SU-DHL-6 (cell line): ENCODE measurements at regions not wholly inside any gene's neighbourhood (a gene's known extent, or its start where the extent isn't known, plus 50 kb on each side); places are given as distances from the start of the nearest gene placed in this dataset.

Source experiments
- H2AFZ ChIP-seq: fragments of 200-600 bp; sonication (generic); 2 replicates; pipeline ENCODE4 v1.6.1; 2014; ENCODE audit warnings: low read depth, mild to moderate bottlenecking, moderate library complexity, mixed read lengths, antibody characterized with exemption, low read length; ENCODE audit not compliant: severe bottlenecking
- H3F3A ChIP-seq: fragments of 200-600 bp; shearing (Covaris generic); 2 replicates; pipeline ENCODE4 v1.6.0; 2016; ENCODE audit warnings: antibody characterized with exemption, mild to moderate bottlenecking; ENCODE audit not compliant: insufficient read depth
- H3K27ac ChIP-seq: fragments of 200-600 bp; sonication (generic); 2 replicates; pipeline ENCODE4 v1.5.1; 2016; ENCODE audit warnings: low read depth, mild to moderate bottlenecking, low read length, moderate library complexity, mixed read lengths
- H3K27me3 ChIP-seq: fragments of 200-600 bp; sonication (generic), shearing (Covaris generic); 2 replicates; pipeline ENCODE4 v1.6.0; 2014; ENCODE audit warnings: mild to moderate bottlenecking, low read length
- H3K36me3 ChIP-seq: fragments of 200-600 bp; sonication (generic); 2 replicates; pipeline ENCODE4 v1.6.1; 2014; ENCODE audit warnings: mild to moderate bottlenecking, low read length, mixed read lengths
- H3K4me2 ChIP-seq: fragments of 300-600, 200-600 bp; shearing (Covaris generic), sonication (generic); 2 replicates; pipeline ENCODE4 v1.6.0; 2014; ENCODE audit warnings: low read length, low read depth, mild to moderate bottlenecking; ENCODE audit not compliant: poor library complexity, severe bottlenecking
- H3K4me3 ChIP-seq: fragments of 200-600 bp; sonication (generic); 2 replicates; pipeline ENCODE4 v1.5.1; 2014; ENCODE audit warnings: antibody characterized with exemption, low read length, mild to moderate bottlenecking, mixed read lengths; ENCODE audit not compliant: insufficient read depth, poor library complexity, severe bottlenecking
- H3K79me2 ChIP-seq: fragments of 200-600 bp; sonication (generic); 2 replicates; pipeline ENCODE4 v1.6.1; 2014; ENCODE audit warnings: mild to moderate bottlenecking, low read length, moderate library complexity; ENCODE audit not compliant: insufficient read depth
- H3K9ac ChIP-seq: fragments of 200-600 bp; sonication (generic); 2 replicates; pipeline ENCODE4 v1.7.0; 2014; ENCODE audit warnings: mild to moderate bottlenecking, low read length
- H3K9me2 ChIP-seq: fragments of 200-600 bp; sonication (generic); replicated peaks from 2 replicates; pipeline ENCODE4 v1.6.1; 2014; ENCODE audit warnings: low read length; ENCODE audit not compliant: insufficient read depth
- H3K9me3 ChIP-seq: fragments of 200-600 bp; sonication (generic); 2 replicates; pipeline ENCODE4 v1.6.1; 2014; ENCODE audit warnings: low read length, mixed read lengths; ENCODE audit not compliant: insufficient read depth
- H4K20me1 ChIP-seq: fragments of 200-600 bp; sonication (generic); 2 replicates; pipeline ENCODE4 v1.6.1; 2014; ENCODE audit warnings: low read depth, mild to moderate bottlenecking, antibody characterized with exemption, low read length, moderate library complexity, mixed read lengths
- CTCF ChIP-seq: fragments of 200-600 bp; sonication (generic); IDR thresholded peaks from one replicate; pipeline ENCODE4 v1.5.1; 2017; ENCODE audit warnings: antibody characterized with exemption, mild to moderate bottlenecking, low read length, moderate library complexity; ENCODE audit not compliant: insufficient read depth, poor library complexity, severe bottlenecking
- EZH2phosphoT487 ChIP-seq: fragments of 200-600 bp; sonication (generic), shearing (Covaris generic); conservative IDR thresholded peaks from 2 replicates; pipeline ENCODE4 v1.6.1; 2018; ENCODE audit warnings: mild to moderate bottlenecking, antibody characterized with exemption, low read length, moderate library complexity, mixed read lengths

GRCh38 chr7:45975367-45975766 is 54.3 kb upstream of the IGFBP3 start:
- TF ChIP-seq CTCF (no peak), EZH2phosphoT487 (no peak)
- Histone ChIP-seq H3K27me3 (no peaks in the 10 kb centered on the region), H3K36me3 (no peaks in the 10 kb centered on the region), H3K9me2 (no peaks in the 10 kb centered on the region), H3K27ac (no peak overlapping the region), H4K20me1 (no peaks in the 10 kb centered on the region), H3K9me3 (no peaks in the 10 kb centered on the region), H2AFZ (no peak overlapping the region), H3K4me2 (no peak overlapping the region), H3K4me3 (no peak overlapping the region), H3K79me2 (no peaks in the 10 kb centered on the region), H3K9ac (no peak overlapping the region), H3F3A (no peaks in the 10 kb centered on the region)

GRCh38 chr7:45974540-45975360 is 53.7 kb upstream of the IGFBP3 start:
- TF ChIP-seq CTCF (no peak), EZH2phosphoT487 (no peak)
- Histone ChIP-seq H3K9ac (no peak overlapping the region), H3K27ac (no peak overlapping the region), H4K20me1 (no peaks in the 10 kb centered on the region), H3K79me2 (no peaks in the 10 kb centered on the region), H3K36me3 (no peaks in the 10 kb centered on the region), H3F3A (no peaks in the 10 kb centered on the region), H3K4me3 (no peak overlapping the region), H3K27me3 (no peaks in the 10 kb centered on the region), H3K9me2 (no peaks in the 10 kb centered on the region), H3K9me3 (no peaks in the 10 kb centered on the region), H3K4me2 (no peak overlapping the region), H2AFZ (no peak overlapping the region)

- no peaks in the 10 kb centered on the region for H3K27me3 ChIP-seq
- H3K9me2 ChIP-seq: no peaks in the 10 kb centered on the region
- H3K9me3 ChIP-seq: no peaks in the 10 kb centered on the region
- no peaks in the 10 kb centered on the region for H3F3A ChIP-seq
- H3K4me3 ChIP-seq: no peak overlapping the region
- no peaks in the 10 kb centered on the region for H3K36me3 ChIP-seq
- H2AFZ ChIP-seq: no peak overlapping the region
- H3K9ac ChIP-seq: no peak overlapping the region
- no peaks in the 10 kb centered on the region for H3K79me2 ChIP-seq
- H3K27ac ChIP-seq: no peak overlapping the region
- H4K20me1 ChIP-seq: no peaks in the 10 kb centered on the region
- no peak for TF ChIP-seq CTCF
- H3K4me2 ChIP-seq: no peak overlapping the region
These were observed 52.9 kb upstream of the IGFBP3 start for GRCh38 chr7:45973725-45974532.
